HCT116 (cell line): ENCODE measurements at regions not wholly inside any gene's neighbourhood (a gene's known extent, or its start where the extent isn't known, plus 50 kb on each side); places are given as distances from the start of the nearest gene placed in this dataset.

Experiments
- ATAC-seq: fragments of 200-7000 bp; cut with Tn5 transposase; 2 replicates; pipeline ENCODE4 v1.9.1; 2020; ENCODE audit warnings: mild to moderate bottlenecking, moderate library complexity
- BruUV-seq: library from RNA; stranded (reverse); fragments of 400-500 nt; replicated peaks from 2 replicates; lab custom pipeline; 2021; lab: Mats Ljungman, UMichigan
- CTCF ChIA-PET: fragments of 300-600 bp; sonication (Branson Sonifier 250); formaldehyde crosslinking; loops from one replicate; lab custom pipeline; 2021; ENCODE audit warnings: antibody characterized with exemption; lab: Charles Lee
- POLR2A ChIA-PET: fragments of 300-600, 350-600 bp; sonication (Branson Sonifier 250); formaldehyde crosslinking; loops from one replicate; lab custom pipeline; 2021; ENCODE audit warnings: antibody characterized with exemption; lab: Charles Lee
- RAD21 ChIA-PET, 2 experiments: fragments of 300-600 bp; sonication (Branson Sonifier 250); formaldehyde crosslinking; loops; one replicate each; lab custom pipeline; 2023; ENCODE audit warnings: low total read pairs in 2 of 2; ENCODE audit not compliant: uncharacterized antibody in 2 of 2, unreplicated experiment in 2 of 2, low non-redundant PET in 1 of 2; lab: Charles Lee
- DNase-seq: peaks from one replicate; pipeline ENCODE4 v3.0.0-alpha.2; 2010; ENCODE audit warnings: low read depth, low spot score
- H2AFZ ChIP-seq: fragments of 200-600 bp; shearing (Covaris generic), sonication (generic); 2 replicates; pipeline ENCODE4 v1.6.1; 2017; ENCODE audit warnings: low read depth, mixed run types, mixed read lengths, antibody characterized with exemption, low read length; ENCODE audit not compliant: poor library complexity, severe bottlenecking
- H3K27ac ChIP-seq: 2 replicates; pipeline ENCODE4 v1.5.1; 2012; ENCODE audit warnings: low read depth, low read length
- H3K27me3 ChIP-seq: fragments of 200-600 bp; sonication (generic); 2 replicates; pipeline ENCODE4 v1.6.1; 2016; ENCODE audit warnings: mixed run types, low read length, mixed read lengths; ENCODE audit not compliant: insufficient read depth
- H3K36me3 ChIP-seq, 2 experiments: fragments of 200-500 bp in 1 of 2; fragments of 200-600 bp in 1 of 2; sonication (Bioruptor generic) in 1 of 2; sonication (generic) in 1 of 2; 2 replicates each; pipeline versions ENCODE4 v1.5.1 to v1.6.1; 2014 to 2016; ENCODE audit warnings: low read length in 2 of 2, inconsistent platforms in 1 of 2, mixed read lengths in 1 of 2, mixed run types in 1 of 2; ENCODE audit not compliant: insufficient read depth in 2 of 2, control insufficient read depth in 1 of 2
- H3K4me1 ChIP-seq, 2 experiments: fragments of 200-600 bp in 1 of 2; sonication (generic) in 1 of 2; 2 replicates each; pipeline versions ENCODE4 v1.5.1 to v1.6.1; 2012 to 2017; ENCODE audit warnings: low read length in 2 of 2, inconsistent platforms in 1 of 2, mild to moderate bottlenecking in 1 of 2, mixed read lengths in 1 of 2, mixed run types in 1 of 2, moderate library complexity in 1 of 2; ENCODE audit not compliant: insufficient read depth in 2 of 2, control insufficient read depth in 1 of 2
- H3K4me2 ChIP-seq: fragments of 200-600 bp; sonication (generic); 2 replicates; pipeline ENCODE4 v1.6.1; 2017; ENCODE audit warnings: mixed run types, low read length, mixed read lengths
- H3K4me3 ChIP-seq, 2 experiments: fragments of 200-600 bp in 1 of 2; sonication (generic) in 1 of 2; replicated peaks in 1 of 2; 2 replicates each; pipeline ENCODE4 v1.5.1; 2011 to 2016; ENCODE audit warnings: low read length in 2 of 2, control low read depth in 1 of 2, low read depth in 1 of 2, mild to moderate bottlenecking in 1 of 2, mixed read lengths in 1 of 2, mixed run types in 1 of 2
- H3K79me2 ChIP-seq: fragments of 200-600 bp; sonication (generic); 2 replicates; pipeline ENCODE4 v1.6.1; 2017; ENCODE audit warnings: mild to moderate bottlenecking, mixed run types, low read length, moderate library complexity, mixed read lengths; ENCODE audit not compliant: insufficient read depth
- H3K9ac ChIP-seq: fragments of 200-600 bp; sonication (generic); 2 replicates; pipeline ENCODE4 v1.6.1; 2016; ENCODE audit warnings: low read length, mixed read lengths
- H3K9me2 ChIP-seq: fragments of 200-600 bp; sonication (generic), shearing (Covaris generic); 2 replicates; pipeline ENCODE4 v1.6.1; 2017; ENCODE audit warnings: mixed run types, mild to moderate bottlenecking, moderate library complexity; ENCODE audit not compliant: insufficient read depth
- H3K9me3 ChIP-seq, 2 experiments: fragments of 200-500 bp in 1 of 2; fragments of 200-600 bp in 1 of 2; sonication (Bioruptor generic) in 1 of 2; sonication (generic) in 1 of 2; 2 replicates each; pipeline ENCODE4 v1.6.1; 2014 to 2017; ENCODE audit warnings: low read length in 2 of 2, mixed read lengths in 2 of 2, inconsistent platforms in 1 of 2, low read depth in 1 of 2, mild to moderate bottlenecking in 1 of 2, mixed run types in 1 of 2, moderate library complexity in 1 of 2; ENCODE audit not compliant: control insufficient read depth in 1 of 2, insufficient read depth in 1 of 2
- H4K20me1 ChIP-seq: fragments of 200-600 bp; sonication (generic), shearing (Covaris generic); 2 replicates; pipeline ENCODE4 v1.6.1; 2017; ENCODE audit warnings: mixed run types, mild to moderate bottlenecking, moderate library complexity; ENCODE audit not compliant: insufficient read depth
- CEBPB ChIP-seq: IDR thresholded peaks from 2 replicates; pipeline ENCODE4 v1.6.1; 2012; ENCODE audit warnings: low read depth
- EGR1 ChIP-seq: IDR thresholded peaks from 2 replicates; pipeline ENCODE4 v1.6.1; 2012; ENCODE audit warnings: low read depth
- ELF1 ChIP-seq: IDR thresholded peaks from 2 replicates; pipeline ENCODE4 v1.6.1; 2012; ENCODE audit warnings: low read depth, borderline replicate concordance
- FOSL1 ChIP-seq: IDR thresholded peaks from 2 replicates; pipeline ENCODE4 v1.6.1; 2012; ENCODE audit warnings: low read depth
- SIN3A ChIP-seq: IDR thresholded peaks from 2 replicates; pipeline ENCODE4 v1.6.1; 2012; ENCODE audit warnings: low read depth
- SP1 ChIP-seq: IDR thresholded peaks from 2 replicates; pipeline ENCODE4 v1.6.1; 2012; ENCODE audit warnings: low read depth
- SRF ChIP-seq: IDR thresholded peaks from 2 replicates; pipeline ENCODE4 v1.6.1; 2012; ENCODE audit warnings: low read depth
- ZNF274 ChIP-seq: fragments of 200-500 bp; sonication (Bioruptor generic); IDR thresholded peaks from 2 replicates; pipeline ENCODE4 v1.6.1; 2014; ENCODE audit warnings: mild to moderate bottlenecking, low read depth, low read length, inconsistent platforms
- intact Hi-C: fragments of 100-400 bp; cut with micrococcal nuclease; formaldehyde crosslinking; loops from 2 replicates; pipeline ENCODE4 v1.10.0; 2022
- TF ChIP-seq, protein P1 (sequence below): IDR thresholded peaks from 2 replicates; pipeline ENCODE4 v1.6.1; 2012; ENCODE audit warnings: low read depth

DNA sequence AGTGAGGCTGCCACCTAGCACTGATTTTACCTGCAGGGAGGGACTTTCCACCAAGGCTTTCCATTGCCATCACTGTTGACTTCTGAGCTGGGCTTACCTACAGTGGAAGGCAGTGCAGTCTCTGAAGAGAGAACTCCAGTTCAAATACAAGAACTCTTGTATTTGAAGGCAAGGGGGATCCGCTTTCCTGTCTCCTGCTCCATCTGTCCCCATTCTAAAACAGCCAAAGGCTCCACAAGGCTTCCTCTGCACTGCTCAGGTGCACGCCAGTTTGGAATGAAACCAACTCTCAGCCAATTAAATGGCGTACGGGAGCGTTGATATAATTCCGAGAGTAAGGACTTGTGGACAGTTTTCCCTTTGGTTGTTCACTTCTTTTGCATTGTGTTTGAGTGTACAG is 66.0 kb upstream of the CXCL14 start (continued):
- TF ChIP-seq, protein P1, sequence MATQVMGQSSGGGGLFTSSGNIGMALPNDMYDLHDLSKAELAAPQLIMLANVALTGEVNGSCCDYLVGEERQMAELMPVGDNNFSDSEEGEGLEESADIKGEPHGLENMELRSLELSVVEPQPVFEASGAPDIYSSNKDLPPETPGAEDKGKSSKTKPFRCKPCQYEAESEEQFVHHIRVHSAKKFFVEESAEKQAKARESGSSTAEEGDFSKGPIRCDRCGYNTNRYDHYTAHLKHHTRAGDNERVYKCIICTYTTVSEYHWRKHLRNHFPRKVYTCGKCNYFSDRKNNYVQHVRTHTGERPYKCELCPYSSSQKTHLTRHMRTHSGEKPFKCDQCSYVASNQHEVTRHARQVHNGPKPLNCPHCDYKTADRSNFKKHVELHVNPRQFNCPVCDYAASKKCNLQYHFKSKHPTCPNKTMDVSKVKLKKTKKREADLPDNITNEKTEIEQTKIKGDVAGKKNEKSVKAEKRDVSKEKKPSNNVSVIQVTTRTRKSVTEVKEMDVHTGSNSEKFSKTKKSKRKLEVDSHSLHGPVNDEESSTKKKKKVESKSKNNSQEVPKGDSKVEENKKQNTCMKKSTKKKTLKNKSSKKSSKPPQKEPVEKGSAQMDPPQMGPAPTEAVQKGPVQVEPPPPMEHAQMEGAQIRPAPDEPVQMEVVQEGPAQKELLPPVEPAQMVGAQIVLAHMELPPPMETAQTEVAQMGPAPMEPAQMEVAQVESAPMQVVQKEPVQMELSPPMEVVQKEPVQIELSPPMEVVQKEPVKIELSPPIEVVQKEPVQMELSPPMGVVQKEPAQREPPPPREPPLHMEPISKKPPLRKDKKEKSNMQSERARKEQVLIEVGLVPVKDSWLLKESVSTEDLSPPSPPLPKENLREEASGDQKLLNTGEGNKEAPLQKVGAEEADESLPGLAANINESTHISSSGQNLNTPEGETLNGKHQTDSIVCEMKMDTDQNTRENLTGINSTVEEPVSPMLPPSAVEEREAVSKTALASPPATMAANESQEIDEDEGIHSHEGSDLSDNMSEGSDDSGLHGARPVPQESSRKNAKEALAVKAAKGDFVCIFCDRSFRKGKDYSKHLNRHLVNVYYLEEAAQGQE, result no peak
- TF ChIP-seq EGR1 (no peak), SIN3A (no peak), SRF (no peak), ELF1 (no peak), SP1 (no peak)

DNA sequence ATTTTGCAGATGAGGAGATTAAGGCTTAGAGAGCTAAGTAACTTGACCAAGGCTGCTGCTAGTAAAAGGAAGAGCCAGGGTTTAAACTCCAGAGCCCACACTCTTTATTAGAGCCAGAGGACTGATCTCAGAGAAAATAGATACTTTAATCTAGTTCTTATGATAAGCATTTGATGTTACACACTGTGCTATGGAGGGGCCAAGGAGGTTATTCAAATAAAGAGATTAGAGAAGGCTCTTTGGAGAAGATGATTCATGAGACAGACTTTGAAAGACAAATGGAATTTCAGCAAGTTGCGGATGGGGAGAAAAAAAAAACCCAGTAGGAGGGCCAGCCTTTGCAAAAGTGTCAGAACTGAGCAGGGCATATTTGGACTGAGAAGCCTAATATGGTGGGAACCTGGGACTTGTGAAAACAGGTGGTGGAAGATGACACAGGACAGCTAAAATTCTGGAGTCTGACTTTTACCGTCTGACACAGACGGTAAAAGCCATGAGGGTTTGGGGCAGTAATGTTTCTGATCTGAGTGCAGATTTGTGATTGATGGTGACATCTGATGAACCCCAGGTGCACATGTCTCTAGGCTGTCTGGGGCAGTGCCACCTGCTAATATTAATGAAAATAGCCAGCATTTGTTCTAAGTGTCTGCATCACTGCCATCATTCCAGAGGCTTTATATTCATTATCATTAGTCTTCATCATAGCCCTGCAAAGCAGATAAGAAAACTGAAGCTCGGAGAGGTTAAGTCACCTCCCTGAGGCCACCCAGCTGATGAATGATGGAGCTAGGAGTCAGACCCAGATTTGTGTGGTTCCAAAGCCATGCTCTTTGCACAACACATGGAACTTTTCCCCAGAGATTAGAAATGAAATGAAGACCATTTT is 65.3 kb upstream of the CXCL14 start:
- ChIA-PET CTCF (no interaction called here), RAD21 (no interaction called here), POLR2A (no interaction called here)
- no peak overlapping the region for H3K27ac ChIP-seq
- no peaks in the 10 kb centered on the region for H3K36me3 ChIP-seq
- no peak overlapping the region for H3K9ac ChIP-seq
- no peak for TF ChIP-seq ZNF274
- TF ChIP-seq SIN3A, result no peak
- no peak for TF ChIP-seq FOSL1
- TF ChIP-seq CEBPB, result no peak
- intact Hi-C loops, result no loop called here
- no peak overlapping the region for H3K4me2 ChIP-seq
- no peak overlapping the region for H3K4me3 ChIP-seq
- ATAC-seq (no peak), DNase-seq (no peak)
- H3K9me3 ChIP-seq, result no peaks in the 10 kb centered on the region
- H2AFZ ChIP-seq, result no peak overlapping the region
- H3K4me1 ChIP-seq, result no peaks in the 10 kb centered on the region
- BruUV-seq, result no TSS peak
- H3K27me3 ChIP-seq, result peaks cover 29% of the 10 kb centered on the region
- H3K79me2 ChIP-seq, result no peaks in the 10 kb centered on the region
- H3K9me2 ChIP-seq, result no peaks in the 10 kb centered on the region
- H4K20me1 ChIP-seq, result no peaks in the 10 kb centered on the region
